GM12878 (cell line): ENCODE measurements at regions not wholly inside any gene's neighbourhood (a gene's known extent, or its start where the extent isn't known, plus 50 kb on each side); places are given as distances from the start of the nearest gene placed in this dataset.

Experiments
- ATAC-seq: fragments of 200-7000 bp; cut with Tn5 transposase; 3 replicates; pipeline ENCODE4 v1.9.1; 2020; ENCODE audit warnings: mild to moderate bottlenecking, moderate library complexity
- BruUV-seq: library from RNA; stranded (reverse); fragments of 400-500 nt; replicated peaks from 2 replicates; lab custom pipeline; 2021; lab: Mats Ljungman, UMichigan
- CTCF ChIA-PET: fragments of 300-600 bp; sonication (Branson Sonifier 250); formaldehyde crosslinking; extraction: SDS; loops from one replicate; lab custom pipeline; 2021; ENCODE audit warnings: inconsistent platforms; lab: Yijun Ruan, JAX
- POLR2A ChIA-PET: fragments of 350-600 bp; formaldehyde crosslinking; extraction: SDS; loops from one replicate; lab custom pipeline; 2021; ENCODE audit warnings: inconsistent platforms; lab: Charles Lee
- RAD21 ChIA-PET: fragments of 300-600 bp; sonication (Branson Sonifier 250); formaldehyde crosslinking; loops from one replicate; lab custom pipeline; 2023; ENCODE audit warnings: antibody characterized with exemption; ENCODE audit not compliant: unreplicated experiment; lab: Charles Lee
- SMC1A ChIA-PET: fragments of 300-600 bp; sonication (Branson Sonifier 250); formaldehyde crosslinking; loops from one replicate; lab custom pipeline; 2023; ENCODE audit not compliant: unreplicated experiment, uncharacterized antibody; lab: Charles Lee
- DNase-seq: peaks from one replicate; pipeline ENCODE4 v3.0.0-alpha.2; 2011; ENCODE audit warnings: low read depth, low spot score
- FAIRE-seq: peaks from 3 replicates; lab custom pipeline; 2011; peaks lifted over from hg19 to GRCh38; lab: Jason Lieb, UNC
- H2AFZ ChIP-seq: 2 replicates; pipeline ENCODE4 v1.6.0; 2011; ENCODE audit warnings: low read depth, low read length, control low read depth; ENCODE audit not compliant: control insufficient read depth
- H3K27ac ChIP-seq: 2 replicates; pipeline ENCODE4 v1.5.1; 2011; ENCODE audit warnings: control low read depth; ENCODE audit not compliant: control insufficient read depth, insufficient read depth
- H3K27me3 ChIP-seq, 2 experiments: replicated peaks in 1 of 2; 2 replicates each; pipeline versions ENCODE4 v1.6.0 to v1.6.1; 2011; ENCODE audit warnings: low read length in 1 of 2; ENCODE audit not compliant: control insufficient read depth in 2 of 2, insufficient read depth in 2 of 2
- H3K36me3 ChIP-seq, 2 experiments: 2 replicates each; pipeline ENCODE4 v1.5.1; 2011; ENCODE audit warnings: low read length in 1 of 2; ENCODE audit not compliant: control insufficient read depth in 2 of 2, insufficient read depth in 2 of 2
- H3K4me1 ChIP-seq: 2 replicates; pipeline ENCODE4 v1.6.1; 2011; ENCODE audit warnings: mild to moderate bottlenecking, low read length, moderate library complexity, mixed read lengths; ENCODE audit not compliant: control insufficient read depth, insufficient read depth
- H3K4me2 ChIP-seq: 2 replicates; pipeline ENCODE4 v1.6.0; 2011; ENCODE audit warnings: control low read depth; ENCODE audit not compliant: control insufficient read depth, insufficient read depth
- H3K4me3 ChIP-seq: fragments of 200-600 bp; sonication (generic); 2 replicates; pipeline ENCODE4 v1.5.1; 2016
- H3K79me2 ChIP-seq: 2 replicates; pipeline ENCODE4 v1.6.0; 2011; ENCODE audit warnings: low read length; ENCODE audit not compliant: control insufficient read depth, insufficient read depth
- H3K9ac ChIP-seq: 2 replicates; pipeline ENCODE4 v1.8.0; 2011; ENCODE audit warnings: low read length, control low read depth, mixed read lengths; ENCODE audit not compliant: control insufficient read depth, insufficient read depth
- H3K9me3 ChIP-seq: replicated peaks from 3 replicates; pipeline ENCODE4 v1.5.1; 2011; ENCODE audit warnings: mild to moderate bottlenecking, low read length; ENCODE audit not compliant: control insufficient read depth, insufficient read depth
- H4K20me1 ChIP-seq: 2 replicates; pipeline ENCODE4 v1.6.0; 2011; ENCODE audit not compliant: control insufficient read depth, insufficient read depth
- ATF2 ChIP-seq: IDR thresholded peaks from 2 replicates; pipeline ENCODE4 v1.6.1; 2012; ENCODE audit warnings: low read length, inconsistent platforms
- GATAD2B ChIP-seq: fragments of 450-650 bp; conservative IDR thresholded peaks from 2 replicates; pipeline ENCODE4 v1.6.1; 2017; ENCODE audit warnings: low read depth, mild to moderate bottlenecking, moderate library complexity
- HDAC2 ChIP-seq: fragments of 200-600 bp; sonication (generic); IDR thresholded peaks from 2 replicates; pipeline ENCODE4 v1.6.1; 2017
- IRF5 ChIP-seq: fragments of 450-650 bp; IDR thresholded peaks from 2 replicates; pipeline ENCODE4 v1.6.1; 2017; ENCODE audit warnings: borderline replicate concordance
- MTA2 ChIP-seq: fragments of 450-650 bp; IDR thresholded peaks from 2 replicates; pipeline ENCODE4 v1.6.1; 2016; ENCODE audit warnings: low read depth, mild to moderate bottlenecking, moderate library complexity
- POLR2AphosphoS2 ChIP-seq: IDR thresholded peaks from 2 replicates; pipeline ENCODE4 v1.6.1; 2011; ENCODE audit warnings: low read depth, mild to moderate bottlenecking, low read length, improper control_type of control experiment, moderate library complexity
- RAD21 ChIP-seq: IDR thresholded peaks from 2 replicates; pipeline ENCODE4 v1.6.1; 2011; ENCODE audit warnings: mild to moderate bottlenecking, low read depth, low read length, moderate library complexity; ENCODE audit not compliant: insufficient read depth
- RELB ChIP-seq: fragments of 450-650 bp; IDR thresholded peaks from 2 replicates; pipeline ENCODE4 v1.6.1; 2017; ENCODE audit warnings: low read depth, mild to moderate bottlenecking, moderate library complexity
- ZZZ3 ChIP-seq: IDR thresholded peaks from 2 replicates; pipeline ENCODE4 v1.6.1; 2011; ENCODE audit warnings: low read depth; ENCODE audit not compliant: control insufficient read depth, insufficient read length
- WGBS: methylation state at CpG from one replicate; pipeline ENCODE4 v1.1.6; 2016; ENCODE audit warnings: low lambda C conversion rate; ENCODE audit not compliant: insufficient replicate concordance, insufficient coverage; ENCODE audit errors: missing lambda C conversion rate; 5-methylcytosine and 5-hydroxymethylcytosine counted together
- in situ Hi-C: fragments of 300-500 bp; cut with MboI; formaldehyde crosslinking; loops from 9 replicates; pipeline ENCODE4 v1.14.3; 2018; ENCODE audit warnings: mixed read lengths
- intact Hi-C: fragments of 100-400 bp; cut with micrococcal nuclease; formaldehyde crosslinking; loops from one replicate; pipeline ENCODE4 v1.14.2; 2022; ENCODE audit not compliant: unreplicated experiment
- TF ChIP-seq, protein P1 (sequence below): IDR thresholded peaks from 2 replicates; pipeline ENCODE4 v1.6.1; 2012; ENCODE audit warnings: low read depth, low read length, improper control_type of control experiment
- TF ChIP-seq, protein P2 (sequence below): fragments of 450-650 bp; formaldehyde crosslinking; IDR thresholded peaks from 2 replicates; pipeline ENCODE4 v1.4.0; 2022; ENCODE audit warnings: mild to moderate bottlenecking, moderate library complexity

GRCh38 chr20:6836821-6837374, 69.4 kb downstream of the BMP2 start:
- SMC1A ChIA-PET: interaction anchor here (0.9 to 14.3 kb wide), 24 partner anchors 9 to 449 kb away, joined by 3 to 270 read pairs (median 16); no protein-coding TSS in a partner anchor
- Histone ChIP-seq H3K9ac (no peak overlapping the region), H3K27ac (no peak overlapping the region), H2AFZ (no peak overlapping the region), H4K20me1 (no peaks in the 10 kb centered on the region), H3K36me3 (no peaks in the 10 kb centered on the region), H3K79me2 (no peaks in the 10 kb centered on the region), H3K27me3 (no peaks in the 10 kb centered on the region), H3K4me1 (no peaks in the 10 kb centered on the region), H3K9me3 (no peaks in the 10 kb centered on the region), H3K4me2 (no peak overlapping the region), H3K4me3 (no peak overlapping the region)
- ATAC-seq: peak; percentile 58
- in situ Hi-C loops (no loop called here), intact Hi-C loops (no loop called here)
- BruUV-seq: no TSS peak
- no peak for FAIRE-seq
- DNase-seq: no peak
- RAD21 ChIA-PET: interaction anchor here (0.7 to 8.1 kb wide), 31 partner anchors 9 to 449 kb away, joined by 3 to 197 read pairs (median 6); no protein-coding TSS in a partner anchor
- 20% methylated on average over 7 of the region's 7 CpGs for WGBS
- CTCF ChIA-PET: interaction anchor here (0.7 to 12.1 kb wide), 21 partner anchors 9 to 286 kb away, joined by 3 to 118 read pairs (median 4); no protein-coding TSS in a partner anchor
- POLR2A ChIA-PET: interaction anchor here (0.6 to 12.0 kb wide), 27 partner anchors 9 to 1186 kb away, joined by 3 to 100 read pairs (median 3); no protein-coding TSS in a partner anchor
- 0 out of 2 replicates have a peak, but pooled peaks have one; percentile 25 for TF ChIP-seq GATAD2B
- no peak for TF ChIP-seq ZZZ3
- TF ChIP-seq, protein P1, sequence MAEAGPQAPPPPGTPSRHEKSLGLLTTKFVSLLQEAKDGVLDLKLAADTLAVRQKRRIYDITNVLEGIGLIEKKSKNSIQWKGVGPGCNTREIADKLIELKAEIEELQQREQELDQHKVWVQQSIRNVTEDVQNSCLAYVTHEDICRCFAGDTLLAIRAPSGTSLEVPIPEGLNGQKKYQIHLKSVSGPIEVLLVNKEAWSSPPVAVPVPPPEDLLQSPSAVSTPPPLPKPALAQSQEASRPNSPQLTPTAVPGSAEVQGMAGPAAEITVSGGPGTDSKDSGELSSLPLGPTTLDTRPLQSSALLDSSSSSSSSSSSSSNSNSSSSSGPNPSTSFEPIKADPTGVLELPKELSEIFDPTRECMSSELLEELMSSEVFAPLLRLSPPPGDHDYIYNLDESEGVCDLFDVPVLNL: no peak
- no peak; the same call in 1 of the 2 replicates for TF ChIP-seq RELB
- TF ChIP-seq POLR2AphosphoS2: no peak
- TF ChIP-seq MTA2: peak; percentile 68; the same call in 1 of the 2 replicates
- TF ChIP-seq, protein P2, sequence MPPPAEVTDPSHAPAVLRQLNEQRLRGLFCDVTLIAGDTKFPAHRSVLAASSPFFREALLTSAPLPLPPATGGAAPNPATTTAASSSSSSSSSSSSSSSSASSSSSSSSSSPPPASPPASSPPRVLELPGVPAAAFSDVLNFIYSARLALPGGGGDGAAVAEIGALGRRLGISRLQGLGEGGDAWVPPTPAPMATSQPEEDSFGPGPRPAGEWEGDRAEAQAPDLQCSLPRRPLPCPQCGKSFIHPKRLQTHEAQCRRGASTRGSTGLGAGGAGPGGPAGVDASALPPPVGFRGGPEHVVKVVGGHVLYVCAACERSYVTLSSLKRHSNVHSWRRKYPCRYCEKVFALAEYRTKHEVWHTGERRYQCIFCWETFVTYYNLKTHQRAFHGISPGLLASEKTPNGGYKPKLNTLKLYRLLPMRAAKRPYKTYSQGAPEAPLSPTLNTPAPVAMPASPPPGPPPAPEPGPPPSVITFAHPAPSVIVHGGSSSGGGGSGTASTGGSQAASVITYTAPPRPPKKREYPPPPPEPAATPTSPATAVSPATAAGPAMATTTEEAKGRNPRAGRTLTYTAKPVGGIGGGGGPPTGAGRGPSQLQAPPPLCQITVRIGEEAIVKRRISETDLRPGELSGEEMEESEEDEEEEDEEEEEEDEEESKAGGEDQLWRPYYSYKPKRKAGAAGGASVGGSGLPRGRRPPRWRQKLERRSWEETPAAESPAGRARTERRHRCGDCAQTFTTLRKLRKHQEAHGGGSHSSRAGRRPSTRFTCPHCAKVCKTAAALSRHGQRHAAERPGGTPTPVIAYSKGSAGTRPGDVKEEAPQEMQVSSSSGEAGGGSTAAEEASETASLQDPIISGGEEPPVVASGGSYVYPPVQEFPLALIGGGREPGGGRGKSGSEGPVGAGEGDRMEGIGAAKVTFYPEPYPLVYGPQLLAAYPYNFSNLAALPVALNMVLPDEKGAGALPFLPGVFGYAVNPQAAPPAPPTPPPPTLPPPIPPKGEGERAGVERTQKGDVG (CRISPR knock-in tag): no peak
- no peak for TF ChIP-seq HDAC2
- TF ChIP-seq RAD21: no peak
- TF ChIP-seq IRF5: no peak
- no peak for TF ChIP-seq ATF2
